D341Med (cell line): ENCODE measurements at regions not wholly inside any gene's neighbourhood (a gene's known extent, or its start where the extent isn't known, plus 50 kb on each side); places are given as distances from the start of the nearest gene placed in this dataset.
"Not testable (repeated sequence)": the region's sequence is repeated elsewhere in the genome, so short reads cannot be mapped to it uniquely, and the experiment has no call there.

ENCODE experiments used
- DNase-seq: peaks from one replicate; pipeline ENCODE4 v3.0.0; 2012; ENCODE audit warnings: low spot score

DNA sequence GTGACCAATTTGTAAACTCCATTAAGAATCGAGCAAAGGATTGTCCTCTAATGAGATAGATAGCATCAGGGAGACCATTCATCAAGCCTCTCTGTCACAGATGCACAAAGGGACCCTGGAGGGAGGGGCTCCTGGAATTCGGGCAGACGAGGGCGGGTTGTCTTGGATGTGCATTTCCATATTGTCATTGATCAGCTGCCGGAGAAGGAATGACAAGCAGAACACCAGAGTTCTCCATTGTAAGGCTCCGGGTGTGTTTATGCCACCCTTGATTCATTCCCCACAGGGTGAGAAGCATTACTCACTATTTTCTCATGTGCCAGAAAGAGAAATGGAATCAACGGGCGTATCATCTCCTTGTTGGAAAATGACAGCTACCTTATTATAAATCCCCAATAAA is 167.5 kb downstream of the EBLN2 start:
- DNase-seq, result no peak

DNA sequence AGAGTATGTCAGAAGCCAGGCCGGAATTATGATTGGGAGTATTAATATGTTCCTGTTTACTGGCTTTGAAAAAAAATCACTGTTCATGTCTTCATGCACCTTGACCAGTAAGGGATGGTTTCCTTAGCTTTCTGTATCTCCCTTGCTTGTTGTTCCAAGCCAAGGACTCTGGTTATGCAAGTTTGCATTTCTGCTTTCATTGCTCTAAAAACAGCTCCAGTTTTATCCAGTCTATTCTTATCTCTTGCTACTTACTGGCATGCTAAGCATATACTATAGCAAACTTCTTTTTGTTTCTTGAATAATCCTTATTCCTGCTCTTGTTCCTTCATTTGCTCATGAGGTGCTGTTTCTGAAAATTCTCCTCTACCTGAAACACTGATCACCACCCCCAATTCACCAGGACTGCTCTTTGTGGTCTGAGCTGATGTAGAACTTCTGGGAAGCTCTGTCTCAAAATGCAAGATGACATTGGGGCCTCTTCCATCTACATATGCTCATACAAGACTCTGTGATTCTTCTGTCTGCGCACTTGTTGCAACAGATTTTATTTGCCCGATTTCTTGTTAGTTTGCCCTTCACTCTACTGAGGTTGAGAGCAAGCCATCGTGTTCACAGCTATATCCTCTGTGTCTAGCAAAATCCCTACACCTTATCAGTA is 173.0 kb downstream of the EBLN2 start:
- DNase-seq, result no peak

DNA sequence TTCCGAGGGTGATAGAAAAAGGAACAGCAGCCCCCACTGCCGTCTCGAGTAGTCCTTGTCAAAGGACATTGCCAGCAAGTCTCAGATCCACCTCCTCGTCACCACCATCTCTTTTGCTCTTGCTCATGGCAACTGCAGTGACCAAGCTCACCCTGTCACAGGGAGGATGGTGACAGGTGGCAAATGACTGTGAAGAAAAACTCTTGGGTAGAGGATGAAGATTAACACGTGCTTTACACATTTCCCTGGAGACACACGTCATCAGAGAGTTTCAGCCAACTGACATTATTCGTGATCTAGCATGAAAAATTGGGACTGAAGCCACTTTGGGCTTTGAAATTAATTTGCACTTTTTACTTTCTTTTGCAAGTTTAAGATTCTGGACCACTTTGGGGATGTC is 174.3 kb downstream of the EBLN2 start:
- DNase-seq, result no peak

DNA sequence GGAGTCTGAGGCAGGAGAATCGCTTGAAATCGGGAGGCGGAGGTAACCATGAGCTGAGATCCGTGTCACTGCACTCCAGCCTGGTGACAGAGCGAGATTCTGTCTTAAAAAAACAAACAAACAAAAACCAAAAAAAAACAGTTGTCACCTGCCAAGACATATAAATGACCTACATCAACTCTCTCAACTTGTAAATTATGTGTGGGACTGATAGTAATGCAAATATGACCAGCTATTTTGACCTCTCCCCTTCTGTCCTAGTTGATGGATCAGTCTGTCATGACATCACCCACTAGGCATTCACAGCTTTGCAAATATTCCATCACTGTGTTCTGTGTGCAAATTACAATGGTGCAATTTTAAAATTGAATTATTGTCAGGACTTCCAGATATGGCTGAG is 175.4 kb downstream of the EBLN2 start:
- no peak for DNase-seq

DNA sequence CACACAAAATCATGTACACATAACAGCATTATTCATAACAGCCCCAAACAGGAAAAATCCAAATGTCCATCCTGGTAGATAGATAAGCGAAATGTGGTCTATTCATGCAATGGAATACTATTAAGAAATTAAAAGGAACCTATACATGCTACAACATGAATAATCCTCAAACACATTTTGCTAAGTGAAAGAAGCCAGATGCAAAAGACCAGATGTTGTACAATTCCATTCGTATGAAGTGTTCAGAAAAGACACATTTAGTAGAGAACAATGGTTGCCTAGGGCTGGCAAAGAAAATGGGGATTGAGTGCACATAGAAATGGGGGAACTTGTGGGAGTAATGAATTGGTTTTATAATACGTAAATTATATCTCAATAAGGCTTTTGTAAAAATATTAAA is 182.3 kb downstream of the EBLN2 start:
- no peak for DNase-seq

DNA sequence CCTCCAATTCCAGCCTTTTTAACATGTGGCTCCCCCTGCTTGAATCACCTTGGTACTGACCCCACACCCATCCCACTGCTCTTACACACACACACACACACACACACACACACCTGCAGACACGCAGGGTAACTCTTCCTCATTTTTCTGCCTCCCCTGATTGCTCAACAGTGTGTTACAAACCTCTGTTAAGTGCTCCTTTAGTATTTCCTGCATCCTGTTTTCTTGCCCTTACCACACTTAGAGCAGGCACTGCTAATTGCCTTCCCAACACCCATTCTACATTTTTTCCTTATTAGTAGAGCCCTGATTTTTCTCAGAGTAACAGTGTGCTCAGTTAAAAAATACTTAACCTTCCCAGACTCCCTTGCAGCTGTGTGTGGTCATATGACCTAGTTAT is 184.0 kb downstream of the EBLN2 start:
- no peak for DNase-seq

DNA sequence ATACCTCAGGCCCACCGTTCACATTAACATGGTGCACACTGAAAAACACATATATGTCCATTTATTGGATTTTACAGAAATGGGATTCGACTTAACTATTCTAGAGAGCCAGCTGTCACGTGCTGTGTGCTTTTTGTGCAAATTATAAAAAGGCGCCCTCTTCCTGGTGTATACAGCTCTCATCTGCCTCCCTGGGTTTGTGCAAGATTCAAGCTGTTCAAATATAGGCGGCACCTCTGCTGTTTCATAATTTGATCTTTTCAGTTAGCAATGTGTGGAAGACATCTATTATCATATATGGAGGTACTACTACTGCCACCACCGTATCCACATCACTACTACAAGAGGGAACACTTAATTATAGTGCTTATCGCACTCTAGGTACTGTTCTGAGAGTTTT is 187.6 kb downstream of the EBLN2 start:
- DNase-seq, result no peak

DNA sequence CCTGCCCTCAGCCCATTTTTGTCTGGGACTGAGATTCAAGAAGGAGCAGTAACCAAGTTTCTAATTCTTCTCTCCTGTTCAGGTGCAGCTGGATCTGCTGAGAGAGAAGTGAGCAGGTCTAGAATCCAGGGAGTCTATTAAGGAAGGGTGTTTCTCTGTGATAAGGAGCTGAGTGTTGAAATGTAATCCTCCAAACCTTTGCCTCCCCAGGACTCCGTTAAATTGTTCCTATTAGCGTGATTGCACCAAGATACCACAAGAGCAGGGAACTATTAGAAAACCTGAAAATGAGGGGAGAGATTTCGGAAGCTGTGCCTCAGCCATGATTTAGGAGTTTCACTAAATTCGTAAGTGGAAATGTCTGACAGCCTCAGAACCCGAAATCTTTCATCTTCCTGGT is 192.6 kb downstream of the EBLN2 start:
- no peak for DNase-seq

DNA sequence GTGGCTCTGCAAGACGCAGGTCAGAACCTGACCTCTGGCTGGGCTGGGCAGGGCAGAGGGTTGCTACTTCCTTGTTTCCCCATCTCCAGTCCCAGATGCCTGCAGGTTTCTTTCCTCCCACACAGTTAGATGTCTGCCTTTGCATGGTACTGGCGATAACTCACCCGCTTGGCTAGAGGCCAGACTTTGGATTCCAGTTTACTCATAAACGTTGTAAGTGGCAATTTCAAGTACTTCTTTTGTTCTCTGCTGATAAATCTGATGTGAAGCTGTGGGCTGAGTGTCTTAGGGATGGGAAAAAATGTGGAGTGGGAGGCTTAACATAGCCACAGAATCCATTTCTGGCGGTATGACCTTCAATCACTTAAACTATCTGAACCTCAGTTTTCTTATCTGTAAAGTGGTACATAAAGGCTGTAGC is 194.2 kb downstream of the EBLN2 start:
- no peak for DNase-seq

DNA sequence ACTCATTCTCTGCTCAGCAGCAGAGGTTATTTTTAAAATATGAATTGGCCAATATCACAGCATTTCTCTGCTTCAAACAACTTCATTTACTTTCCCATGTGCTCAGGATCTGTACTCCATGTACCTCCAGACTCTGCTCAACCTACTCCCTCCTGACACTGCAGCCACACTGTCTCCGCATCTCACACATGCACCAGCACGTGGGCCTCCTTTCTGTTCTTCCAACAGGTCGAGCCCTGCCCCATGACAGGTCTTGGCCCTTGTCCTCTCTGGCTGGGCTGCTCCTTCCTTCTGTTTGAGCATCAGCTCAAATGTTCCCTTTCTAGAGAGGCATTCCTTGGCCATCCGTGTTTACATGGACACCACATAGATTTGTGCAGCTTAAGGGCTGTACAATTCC is 195.7 kb downstream of the EBLN2 start:
- DNase-seq, result no peak

DNA sequence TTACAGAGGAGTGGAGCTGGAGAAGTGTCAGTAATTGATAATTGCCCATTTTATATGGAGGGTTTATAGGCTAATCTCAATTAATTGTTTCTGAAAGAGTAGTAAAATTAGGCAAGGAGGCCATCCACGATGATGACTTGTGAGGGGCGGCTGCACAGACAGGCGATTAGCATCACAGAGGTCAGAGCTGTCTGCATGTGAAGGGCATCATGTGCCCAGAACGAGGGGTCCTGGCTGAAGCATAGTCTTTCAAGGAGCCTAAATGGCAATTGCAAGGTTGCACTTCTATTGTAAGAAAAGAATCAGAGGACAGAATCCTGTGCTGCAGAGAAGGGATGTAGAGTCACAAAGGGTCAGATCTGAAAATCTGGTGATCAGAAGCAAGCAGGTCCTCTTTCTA is 196.6 kb downstream of the EBLN2 start:
- DNase-seq, result no peak

DNA sequence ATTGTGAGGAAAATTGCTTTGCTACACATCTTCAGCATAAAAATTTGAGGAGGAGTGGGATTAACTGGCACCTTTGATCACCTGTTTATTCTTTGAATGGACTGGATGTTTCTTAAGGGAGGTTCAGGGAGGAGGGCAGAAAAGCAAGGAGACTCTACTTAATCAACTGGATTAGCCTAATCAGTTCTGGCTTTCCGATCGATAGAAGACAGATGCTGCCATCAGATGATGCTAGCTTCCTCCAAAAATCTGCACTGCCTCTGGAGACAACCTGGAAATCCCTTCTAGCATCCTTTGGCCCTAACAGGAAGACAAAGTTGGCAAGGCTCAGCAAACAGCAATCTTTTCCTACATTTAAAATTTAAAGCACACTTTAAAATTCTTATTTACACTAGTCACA is 197.8 kb downstream of the EBLN2 start:
- no peak for DNase-seq

DNA sequence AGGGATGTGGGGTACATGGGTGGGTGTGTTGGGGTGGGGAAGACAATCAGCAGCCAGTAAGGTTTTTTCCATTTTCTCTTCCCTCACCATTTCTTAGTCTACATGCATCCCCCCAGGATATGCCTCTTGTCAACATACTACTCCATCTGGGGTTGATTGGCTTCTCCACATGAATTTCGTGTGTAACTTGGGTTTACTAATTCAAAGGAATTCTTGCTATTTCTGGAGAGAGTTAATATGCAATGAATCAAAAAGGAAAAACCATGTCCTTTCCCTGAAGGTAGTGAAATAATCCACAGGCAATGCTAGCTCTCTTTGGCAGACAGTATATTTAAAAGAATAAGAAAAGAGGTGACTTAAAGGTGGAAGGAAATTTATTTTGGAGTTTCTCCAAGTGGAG is 198.4 kb downstream of the EBLN2 start:
- DNase-seq, result no peak

DNA sequence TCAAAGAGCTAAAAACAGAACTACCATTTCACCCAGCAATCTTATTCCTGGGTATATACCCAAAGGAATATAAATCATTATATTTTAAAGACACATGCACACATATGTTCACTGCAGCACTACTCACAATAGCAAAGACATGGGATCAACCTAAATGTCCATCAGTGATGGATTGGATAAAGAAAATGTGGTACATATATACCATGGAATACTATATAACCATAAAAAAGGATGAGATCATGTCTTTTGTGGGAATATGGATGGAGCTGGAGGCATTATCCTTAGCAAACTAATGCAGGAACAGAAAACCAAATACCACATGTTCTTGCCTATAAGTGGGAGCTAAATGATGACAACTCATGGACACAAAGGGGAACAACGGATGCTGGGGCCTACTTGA is 205.1 kb downstream of the EBLN2 start:
- DNase-seq, result not testable (repeated sequence)

DNA sequence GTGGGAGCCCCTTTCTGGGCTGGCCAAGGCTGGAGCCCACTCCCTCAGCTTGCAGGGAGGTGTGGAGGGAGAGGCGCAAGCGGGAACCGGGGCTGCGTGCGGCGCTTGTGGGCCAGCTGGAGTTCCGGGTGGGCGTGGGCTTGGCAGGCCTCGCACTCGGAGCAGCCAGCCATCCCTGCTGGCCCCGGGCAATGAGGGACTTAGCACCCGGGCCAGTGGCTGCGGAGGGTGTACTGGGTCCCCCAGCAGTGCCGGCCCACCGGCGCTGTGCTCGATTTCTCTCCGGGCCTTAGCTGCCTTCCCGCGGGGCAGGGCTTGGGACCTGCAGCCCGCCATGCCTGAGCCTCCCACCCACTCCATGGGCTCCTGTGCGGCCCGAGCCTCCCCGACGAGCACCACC is 207.7 kb downstream of the EBLN2 start:
- DNase-seq, result not testable (repeated sequence)

DNA sequence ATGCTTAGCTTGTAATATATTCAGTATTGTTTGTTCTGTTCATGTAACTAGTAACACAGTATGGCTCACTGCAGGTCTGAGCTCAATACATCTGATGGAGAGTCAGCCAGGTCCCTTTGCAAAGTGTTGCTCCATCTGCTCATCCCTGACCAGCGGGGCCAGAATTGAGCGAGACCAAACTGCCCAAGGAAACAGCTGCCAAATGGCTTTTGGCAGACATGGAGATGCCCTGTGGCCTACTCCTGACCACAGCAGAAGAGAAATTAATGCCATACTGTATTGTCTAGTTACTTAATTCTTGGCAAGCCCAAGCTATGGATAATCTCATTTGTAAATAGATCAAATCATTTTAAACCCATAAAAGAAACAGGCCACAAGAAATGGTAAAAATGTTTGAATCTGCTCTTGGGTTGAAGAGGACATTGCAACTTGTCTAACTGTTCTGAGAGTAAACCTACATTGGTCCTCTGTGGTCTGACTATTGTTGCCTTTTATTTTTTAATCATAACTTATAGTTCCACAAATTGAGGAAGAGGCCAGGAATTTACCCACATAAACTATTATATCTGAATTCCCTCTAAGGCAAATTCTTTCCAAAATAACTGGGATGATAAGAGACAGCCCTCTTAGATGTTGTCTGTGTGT is 209.5 kb downstream of the EBLN2 start:
- no peak for DNase-seq

DNA sequence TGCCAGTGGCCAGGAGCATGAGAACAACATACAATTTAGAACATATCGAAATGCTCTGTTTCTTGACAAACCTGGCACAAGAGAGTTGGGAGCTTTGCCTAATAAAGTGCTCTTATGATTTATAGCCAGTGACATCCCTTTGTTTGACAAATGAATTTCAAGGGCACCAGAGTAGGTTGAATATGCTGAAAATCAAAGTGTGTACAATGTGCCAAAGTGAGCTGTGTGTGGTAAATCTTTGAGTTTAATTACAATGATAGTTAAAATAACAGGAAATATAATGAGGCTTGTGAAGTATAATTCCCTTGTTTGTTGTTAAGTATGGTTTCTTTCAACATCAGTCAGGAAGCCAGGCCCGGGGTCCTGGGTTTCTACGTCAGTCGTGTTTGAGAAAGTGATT is 211.9 kb downstream of the EBLN2 start:
- DNase-seq, result no peak

DNA sequence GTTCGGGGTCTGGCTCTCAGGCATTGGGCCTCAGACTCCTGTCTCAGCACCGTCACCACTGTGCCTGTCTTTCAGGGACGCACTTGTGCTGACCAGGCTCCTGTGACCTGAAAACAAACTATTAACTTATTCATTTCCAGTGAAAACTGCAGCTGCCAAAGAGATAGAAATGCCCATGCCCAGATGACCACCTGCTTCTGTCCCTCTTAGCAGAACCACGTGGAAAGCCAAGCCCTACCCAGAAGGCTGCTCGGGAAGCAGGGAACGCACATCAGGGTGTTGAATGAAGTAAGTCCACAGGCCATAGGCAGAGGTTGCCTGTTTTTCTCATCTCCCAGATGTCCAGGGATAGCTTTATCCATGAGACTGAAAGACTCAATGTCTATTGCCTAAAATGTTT is 219.3 kb downstream of the EBLN2 start:
- DNase-seq, result no peak

DNA sequence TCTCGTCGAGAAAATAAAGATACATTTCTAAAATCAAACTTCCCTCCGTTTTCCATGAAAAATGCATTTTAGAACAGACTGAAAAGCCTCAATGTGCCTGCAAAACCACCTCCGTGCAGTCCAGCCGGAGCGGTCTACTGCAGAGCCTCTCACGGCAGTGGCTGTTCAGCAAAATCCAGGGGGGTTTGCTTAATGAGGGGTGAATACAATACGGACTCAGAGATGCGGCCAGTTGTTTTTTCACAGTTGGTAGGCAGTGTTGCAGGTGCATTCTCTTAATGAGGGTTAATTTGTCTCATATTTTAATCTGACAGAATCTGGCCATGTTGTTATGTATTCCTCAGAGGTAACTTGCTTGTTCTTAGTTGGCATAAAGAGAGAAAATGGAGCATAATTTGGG is 223.0 kb downstream of the EBLN2 start:
- no peak for DNase-seq

DNA sequence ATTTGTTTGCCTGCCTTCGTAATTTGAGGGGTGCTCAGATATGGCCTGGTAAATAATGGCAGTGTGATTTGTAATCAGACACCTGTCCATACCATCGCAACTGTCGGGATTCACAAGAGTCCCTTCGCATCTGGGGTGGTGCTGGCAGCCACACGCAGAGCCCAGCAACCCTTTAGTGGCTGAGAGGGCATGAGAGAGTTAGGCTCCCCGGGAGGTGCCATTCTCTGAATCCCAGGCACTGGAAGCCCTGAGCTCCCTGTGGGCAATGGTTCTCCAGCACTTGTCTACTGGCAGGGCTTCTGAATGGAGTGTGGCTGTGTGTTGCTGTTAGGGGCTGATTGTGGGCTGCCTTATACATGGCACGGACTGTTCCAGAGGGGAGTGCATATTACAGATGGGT is 230.1 kb downstream of the EBLN2 start:
- DNase-seq, result no peak

DNA sequence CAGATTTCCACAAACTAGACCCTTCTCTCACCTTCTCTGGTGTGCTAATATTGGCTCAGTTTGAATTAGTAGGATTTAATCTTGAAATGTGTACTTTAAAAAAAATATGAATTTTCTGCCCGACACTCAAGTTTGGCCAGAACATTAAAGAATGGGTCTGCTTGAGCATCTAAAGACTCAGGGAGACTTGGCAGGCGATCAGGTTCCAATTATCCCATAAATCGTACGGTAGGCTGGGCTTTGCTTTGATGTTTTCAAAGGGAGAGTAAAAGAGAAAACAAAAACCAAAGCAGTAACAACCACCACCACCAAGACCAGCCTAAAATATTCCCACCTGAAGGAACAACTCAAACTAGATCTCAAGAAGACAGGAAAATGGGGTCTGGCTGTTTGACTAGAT is 230.8 kb downstream of the EBLN2 start:
- DNase-seq, result no peak

DNA sequence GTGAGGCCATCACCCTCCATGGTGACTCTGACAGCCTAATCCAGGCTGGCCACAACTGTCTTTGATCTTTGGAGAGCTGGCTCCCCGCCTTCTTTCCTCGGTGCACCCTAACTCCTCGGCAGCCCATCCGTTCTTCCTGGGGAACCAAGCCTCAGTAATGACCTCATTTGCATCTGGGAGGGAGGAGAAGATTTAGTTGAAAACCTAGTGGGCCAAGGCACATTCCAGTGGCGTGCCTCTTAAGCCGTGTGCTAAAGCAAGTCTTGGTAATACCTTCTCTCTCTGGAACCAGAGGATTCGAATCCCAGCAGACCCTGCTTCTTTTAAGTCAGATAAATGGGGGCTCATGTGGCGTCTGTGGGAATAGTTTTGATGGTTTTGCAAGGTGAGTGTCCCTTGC is 233.1 kb downstream of the EBLN2 start:
- no peak for DNase-seq

DNA sequence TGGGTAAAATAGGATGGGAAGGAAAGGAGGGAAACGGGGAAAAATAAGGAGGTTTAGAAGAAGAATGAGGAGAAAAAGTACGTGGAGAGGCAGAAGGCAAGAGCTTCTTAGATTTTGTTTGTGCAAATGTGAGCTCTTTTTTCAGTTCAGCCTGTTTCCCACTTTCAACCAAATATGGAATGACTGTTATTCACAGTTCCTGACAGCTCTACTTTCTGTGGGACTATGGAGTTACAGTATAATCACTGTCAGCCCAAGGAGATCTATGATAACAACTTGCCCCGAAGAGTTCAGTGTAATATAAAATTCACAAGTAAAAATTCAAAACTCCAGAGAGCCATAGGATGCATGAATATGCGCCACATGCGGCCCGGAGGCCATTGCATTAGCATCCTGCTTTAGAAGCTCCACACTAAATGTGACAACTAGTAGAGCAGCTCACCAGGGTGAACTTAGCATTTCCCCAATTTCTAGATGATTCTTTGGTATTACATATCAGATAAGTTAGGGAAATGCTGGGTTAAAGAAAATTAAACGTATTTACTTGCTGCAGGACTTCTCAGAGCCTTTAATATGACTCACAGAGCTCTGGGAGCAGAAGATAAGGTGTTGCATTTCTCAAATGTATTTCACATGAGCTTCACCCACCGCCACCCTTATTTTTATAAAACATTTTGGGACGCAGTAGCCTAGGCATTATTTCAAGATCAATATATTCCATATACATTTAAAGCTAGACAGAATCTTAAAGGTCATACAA is 234.6 kb downstream of the EBLN2 start:
- no peak for DNase-seq

DNA sequence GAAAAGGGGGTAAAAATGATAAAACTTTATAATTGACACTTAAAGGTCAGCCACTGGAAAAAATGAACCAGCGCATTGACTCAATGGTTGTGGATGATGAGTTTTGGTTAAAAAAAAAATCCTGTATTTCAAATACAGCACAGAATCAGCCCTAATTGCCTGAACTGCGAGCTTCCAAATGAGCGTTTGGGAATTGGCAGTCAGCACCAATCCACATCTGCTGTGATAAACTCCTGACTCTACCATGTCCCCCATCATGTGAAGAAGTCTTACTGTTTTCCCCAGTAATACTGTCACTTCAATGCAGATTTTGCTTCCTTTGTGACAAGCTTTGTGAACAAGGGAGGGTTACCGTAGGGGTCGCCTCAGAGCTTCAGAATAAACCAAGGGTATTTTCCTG is 235.4 kb downstream of the EBLN2 start:
- no peak for DNase-seq
